Adrenal gland (tissue), 5 donors: ENCODE measurements at regions not wholly inside any gene's neighbourhood (a gene's known extent, or its start where the extent isn't known, plus 50 kb on each side); places are given as distances from the start of the nearest gene placed in this dataset.

ENCODE experiments used
- POLR2A ChIP-seq, 2 donors: fragments of 450-650 bp; IDR thresholded peaks; one replicate each; pipeline ENCODE4 v1.6.1; 2017; ENCODE audit warnings: antibody characterized with exemption in 2 of 2, mild to moderate bottlenecking in 2 of 2, moderate library complexity in 1 of 2
- TF ChIP-seq, protein P1 (sequence below), 6 experiments: fragments of 450-650 bp in 4 of 6; fragments of 200-600 bp in 2 of 6; sonication (generic) in 1 of 6; IDR thresholded peaks; 1 replicate in 5 of 6; 2 replicates in 1 of 6; pipeline versions ENCODE4 v1.5.1 to v1.8.0; 2016 to 2021; ENCODE audit warnings: antibody characterized with exemption in 6 of 6, mild to moderate bottlenecking in 2 of 6, moderate library complexity in 1 of 6
- donor health status: DM: no; HTN: no; CAD: no.

DNA sequence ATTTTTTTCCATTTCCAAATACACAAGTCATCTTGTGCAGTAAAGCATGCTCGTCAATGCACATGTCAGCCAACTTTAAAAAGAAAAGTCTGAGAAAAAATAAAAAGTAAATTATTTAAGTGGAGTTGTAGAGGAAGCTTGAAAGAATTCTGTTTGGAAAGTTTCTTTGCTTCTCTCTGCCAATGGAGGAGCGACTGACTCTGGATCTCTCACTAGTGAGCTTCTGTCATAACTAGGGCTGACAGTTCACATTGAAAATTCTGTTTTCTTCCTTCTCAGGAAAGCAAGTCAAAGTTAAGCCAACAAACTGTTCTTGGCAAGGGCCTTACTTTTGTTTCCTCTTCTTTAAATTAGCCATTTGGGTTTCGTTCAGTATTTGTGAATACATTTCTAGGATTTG lies 298.2 kb downstream of the POU4F1 start:
- TF ChIP-seq, protein P1, sequence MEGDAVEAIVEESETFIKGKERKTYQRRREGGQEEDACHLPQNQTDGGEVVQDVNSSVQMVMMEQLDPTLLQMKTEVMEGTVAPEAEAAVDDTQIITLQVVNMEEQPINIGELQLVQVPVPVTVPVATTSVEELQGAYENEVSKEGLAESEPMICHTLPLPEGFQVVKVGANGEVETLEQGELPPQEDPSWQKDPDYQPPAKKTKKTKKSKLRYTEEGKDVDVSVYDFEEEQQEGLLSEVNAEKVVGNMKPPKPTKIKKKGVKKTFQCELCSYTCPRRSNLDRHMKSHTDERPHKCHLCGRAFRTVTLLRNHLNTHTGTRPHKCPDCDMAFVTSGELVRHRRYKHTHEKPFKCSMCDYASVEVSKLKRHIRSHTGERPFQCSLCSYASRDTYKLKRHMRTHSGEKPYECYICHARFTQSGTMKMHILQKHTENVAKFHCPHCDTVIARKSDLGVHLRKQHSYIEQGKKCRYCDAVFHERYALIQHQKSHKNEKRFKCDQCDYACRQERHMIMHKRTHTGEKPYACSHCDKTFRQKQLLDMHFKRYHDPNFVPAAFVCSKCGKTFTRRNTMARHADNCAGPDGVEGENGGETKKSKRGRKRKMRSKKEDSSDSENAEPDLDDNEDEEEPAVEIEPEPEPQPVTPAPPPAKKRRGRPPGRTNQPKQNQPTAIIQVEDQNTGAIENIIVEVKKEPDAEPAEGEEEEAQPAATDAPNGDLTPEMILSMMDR (IDR thresholded peaks at IDR 0.05), result no peak
- no peak for TF ChIP-seq POLR2A (IDR thresholded peaks at IDR 0.05)
